DMS 273 (cell line): ENCODE measurements at regions not wholly inside any gene's neighbourhood (a gene's known extent, or its start where the extent isn't known, plus 50 kb on each side); places are given as distances from the start of the nearest gene placed in this dataset.

Experiments used
- DNase-seq: peaks from one replicate; lab custom pipeline; 2025; ENCODE audit not compliant: unreplicated experiment; lab: John Stamatoyannopoulos, UW

DNA sequence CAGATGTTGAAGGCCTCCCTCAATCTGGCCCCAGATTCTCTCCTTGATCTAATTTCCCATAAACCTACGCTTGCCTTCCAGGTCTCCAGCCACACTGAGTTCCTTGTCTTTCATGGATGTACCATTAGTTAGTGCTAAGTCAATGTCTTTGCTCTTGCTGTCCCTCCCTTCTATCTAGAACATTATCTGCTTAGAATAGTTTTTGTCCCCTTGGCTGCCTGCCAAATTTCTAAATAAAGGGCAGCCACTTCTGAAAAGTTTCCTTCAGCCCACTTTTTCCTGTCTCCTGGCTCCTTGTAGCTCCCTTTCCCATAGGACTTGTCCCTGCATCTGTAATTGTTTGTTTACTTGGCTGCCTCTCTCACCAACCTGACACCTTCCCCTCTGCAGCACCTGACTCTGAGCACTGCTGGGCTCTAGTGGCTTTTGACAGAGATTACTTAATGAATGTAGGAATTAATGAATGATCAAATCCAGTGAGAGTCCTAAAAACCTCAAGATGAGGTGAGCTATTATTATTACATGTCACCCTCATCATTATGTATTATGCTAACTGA, 58.3 kb downstream of the CXCL12 start:
- peak; percentile 65 for DNase-seq

DNA sequence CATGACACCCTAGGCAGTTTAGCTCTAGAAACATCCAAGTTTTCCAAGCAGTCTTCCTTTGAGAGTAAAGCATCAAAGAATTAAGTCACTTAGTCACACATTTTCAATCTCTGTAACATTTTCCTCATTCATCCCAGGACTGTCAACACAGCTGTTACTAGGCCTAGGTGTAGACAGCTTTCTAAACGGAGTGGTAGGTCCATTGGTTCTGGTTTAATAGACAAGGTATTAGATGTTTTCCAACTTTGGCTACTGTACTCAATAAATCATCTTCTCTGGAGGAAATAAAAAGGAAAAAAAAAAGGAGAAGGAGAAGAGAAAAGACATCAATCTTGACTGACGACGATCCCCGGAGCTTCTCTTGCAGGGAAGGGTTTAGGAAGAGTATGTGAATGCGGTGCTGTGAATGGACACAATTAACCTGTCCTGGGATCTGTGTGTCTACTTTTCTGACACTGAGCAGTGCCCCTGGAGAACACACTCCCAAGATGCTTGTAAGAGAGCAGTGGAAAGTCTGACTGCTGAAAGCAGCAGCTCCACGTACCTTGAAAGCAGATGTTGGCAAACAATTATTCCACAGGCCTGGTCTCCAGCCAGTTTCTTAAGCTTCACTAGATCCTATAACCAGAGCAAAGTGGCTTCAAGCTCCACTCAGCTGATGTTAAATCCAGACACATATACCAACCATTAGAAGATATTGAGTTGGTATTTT, 59.1 kb downstream of the CXCL12 start:
- peak; percentile 58 for DNase-seq

- no peak for DNase-seq
These were observed 59.7 kb downstream of the CXCL12 start for GRCh38 chr10:44325157-44325556.

GRCh38 chr10:44323838-44324237, 61.1 kb downstream of the CXCL12 start:
- DNase-seq, result no peak

- no peak for DNase-seq
These were observed 62.8 kb downstream of the CXCL12 start for GRCh38 chr10:44322137-44322536.

DNA sequence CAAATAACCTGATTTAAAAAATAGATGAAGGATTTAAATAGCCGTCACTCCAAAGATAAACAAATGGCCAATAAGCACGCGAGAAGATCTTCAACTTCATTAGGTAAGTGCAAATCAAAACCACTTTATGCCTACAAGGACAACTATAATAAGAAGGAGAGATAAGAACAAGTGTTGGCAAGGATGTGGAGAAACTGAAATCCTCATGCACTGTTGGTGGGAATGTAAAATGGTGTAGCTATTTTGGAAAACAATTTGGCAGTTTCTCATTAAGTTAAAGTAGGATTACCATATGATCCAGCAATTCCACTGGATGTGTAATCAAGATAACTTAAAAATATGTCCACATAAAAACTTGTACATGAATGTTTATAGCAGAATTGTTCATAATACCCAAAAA, 64.1 kb downstream of the CXCL12 start:
- DNase-seq, result no peak

- no peak for DNase-seq
These were observed 67.0 kb downstream of the CXCL12 start for GRCh38 chr10:44317856-44318255.

- no peak for DNase-seq
These were observed 68.0 kb downstream of the CXCL12 start for GRCh38 chr10:44316922-44317215.

GRCh38 chr10:44316187-44316921, 68.5 kb downstream of the CXCL12 start:
- no peak for DNase-seq

DNA sequence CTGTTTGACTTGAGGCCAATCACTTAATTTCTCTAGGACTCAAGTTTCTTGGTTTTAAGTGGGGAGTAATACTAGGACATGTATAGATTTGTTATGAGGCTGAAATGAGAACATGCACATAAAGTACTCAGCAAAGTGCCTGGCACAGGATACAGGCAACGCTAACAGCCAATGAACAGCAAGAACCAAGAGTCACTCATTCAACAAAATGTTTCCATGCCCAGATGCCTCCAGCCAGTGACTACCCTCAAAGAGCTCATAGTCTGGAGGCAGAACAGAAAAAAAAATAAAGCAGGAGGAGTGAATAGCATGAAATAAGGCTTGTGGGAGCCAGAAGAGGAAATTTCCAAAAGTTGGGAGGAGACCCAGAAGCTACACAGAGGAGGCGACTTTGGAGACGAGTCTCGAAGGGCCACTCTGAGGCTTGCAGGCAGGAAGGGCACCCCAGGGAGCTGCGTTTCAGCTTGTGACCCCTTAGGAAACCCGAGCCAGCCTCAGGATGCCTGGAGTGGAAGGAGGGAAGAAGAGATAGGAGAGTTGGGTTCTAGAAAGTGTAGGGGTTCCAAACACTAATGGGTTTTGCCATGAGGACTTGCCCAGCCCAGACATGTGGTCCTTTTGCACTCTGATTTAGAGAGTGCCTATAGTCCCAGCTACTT, 70.0 kb downstream of the CXCL12 start:
- no peak for DNase-seq

DNA sequence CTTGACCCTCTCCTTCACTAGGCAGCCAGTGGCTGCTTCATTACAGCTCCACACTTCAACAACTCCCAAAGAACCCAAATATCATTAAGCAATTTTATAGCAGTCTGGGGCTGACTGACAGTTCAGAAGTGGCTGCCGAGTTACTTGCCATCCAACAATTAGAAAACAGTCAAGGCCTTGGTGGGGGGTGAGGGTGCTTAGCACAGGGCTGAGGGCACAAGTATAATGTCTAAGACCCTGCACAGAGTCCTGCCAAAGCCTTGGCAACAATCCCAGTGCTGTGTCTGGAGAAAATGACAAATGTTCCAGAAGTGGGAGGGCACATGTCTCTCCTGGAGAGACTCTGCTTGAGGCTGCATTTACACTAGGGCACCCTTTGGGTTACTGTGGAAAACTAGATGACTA, 71.1 kb downstream of the CXCL12 start:
- DNase-seq, result no peak

DNA sequence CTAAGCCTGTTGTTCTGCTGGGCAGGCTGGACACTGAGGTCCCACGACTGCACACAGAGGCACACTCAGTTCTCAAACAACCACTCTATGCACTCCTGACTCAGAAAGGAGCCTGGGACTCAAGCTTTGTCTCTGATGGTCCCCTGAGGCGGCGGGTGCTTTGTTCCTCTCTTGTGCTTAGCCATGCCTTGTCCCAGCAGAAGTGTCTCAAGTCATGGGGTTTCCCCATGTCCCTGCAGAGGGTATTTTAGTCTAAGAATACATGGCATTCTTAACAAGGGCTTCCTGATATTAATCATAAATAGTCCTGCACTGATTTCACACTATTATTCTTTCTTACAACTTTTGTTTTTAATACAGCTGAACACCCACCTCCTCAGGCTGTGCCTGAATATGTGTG, 72.5 kb downstream of the CXCL12 start:
- DNase-seq, result no peak

DNA sequence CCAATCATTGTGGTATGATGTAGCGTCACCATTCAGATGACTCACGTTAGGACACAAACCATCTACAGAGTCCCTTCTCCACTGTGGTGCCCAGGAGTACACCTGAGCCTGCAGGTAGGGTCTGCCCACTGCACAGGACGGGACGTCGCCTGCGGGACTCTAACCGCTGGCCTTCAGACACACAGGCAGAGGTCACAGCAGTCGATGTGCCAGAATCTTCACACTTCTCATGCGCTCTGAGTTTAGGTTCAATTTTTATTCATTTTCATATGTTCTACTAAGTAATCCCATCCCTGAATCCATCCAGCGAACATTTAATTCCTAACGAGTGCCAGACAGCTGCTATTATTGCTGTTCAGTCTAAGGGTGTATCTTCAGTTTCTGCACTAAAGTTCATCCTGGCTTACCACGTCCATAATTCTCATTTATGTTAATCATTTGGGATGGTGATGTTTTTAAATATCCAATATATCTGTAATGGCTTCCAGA, 73.3 kb downstream of the CXCL12 start:
- no peak for DNase-seq

GRCh38 chr10:44310762-44311562, 73.9 kb downstream of the CXCL12 start:
- DNase-seq, result peak; percentile 88

DNA sequence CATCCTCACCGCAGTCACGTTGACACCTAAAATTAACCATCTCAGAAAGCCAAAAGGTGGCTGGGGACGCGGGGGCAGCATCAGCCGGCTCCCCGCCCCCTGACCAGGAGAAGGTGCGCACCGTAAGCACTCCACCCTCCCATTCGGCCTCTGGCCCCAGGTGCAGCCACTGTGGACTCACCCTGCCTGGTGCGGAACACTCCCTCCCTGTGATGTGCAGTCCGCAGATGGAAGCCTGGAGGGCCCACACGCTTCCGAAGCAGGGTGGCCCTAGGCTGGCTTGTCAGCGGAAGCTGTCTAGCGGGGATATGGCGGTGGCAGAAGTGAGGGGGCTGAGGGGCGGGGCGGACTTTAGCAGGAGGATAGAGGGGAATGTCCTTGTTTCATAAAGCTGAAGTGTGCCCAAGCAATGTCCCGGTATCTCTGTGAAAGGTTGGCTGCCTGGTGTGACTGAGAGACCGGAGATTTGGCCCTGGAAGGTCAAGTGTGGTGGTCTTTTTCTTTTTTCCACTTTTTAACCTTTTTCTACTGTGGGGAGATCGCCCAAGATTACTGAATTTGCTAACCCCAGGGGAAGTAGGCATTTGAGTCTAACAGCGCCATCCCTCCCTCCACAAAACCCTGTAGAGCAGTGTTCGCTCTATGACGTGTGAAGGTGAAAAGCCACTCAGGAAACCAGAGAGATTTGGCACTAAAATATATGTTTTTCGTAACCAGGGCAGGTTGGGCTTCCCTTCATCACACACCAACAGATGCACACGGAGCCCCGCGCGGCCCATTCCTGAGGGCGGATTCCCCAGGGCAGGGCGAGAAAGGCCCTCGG, 74.7 kb downstream of the CXCL12 start:
- no peak for DNase-seq

DNA sequence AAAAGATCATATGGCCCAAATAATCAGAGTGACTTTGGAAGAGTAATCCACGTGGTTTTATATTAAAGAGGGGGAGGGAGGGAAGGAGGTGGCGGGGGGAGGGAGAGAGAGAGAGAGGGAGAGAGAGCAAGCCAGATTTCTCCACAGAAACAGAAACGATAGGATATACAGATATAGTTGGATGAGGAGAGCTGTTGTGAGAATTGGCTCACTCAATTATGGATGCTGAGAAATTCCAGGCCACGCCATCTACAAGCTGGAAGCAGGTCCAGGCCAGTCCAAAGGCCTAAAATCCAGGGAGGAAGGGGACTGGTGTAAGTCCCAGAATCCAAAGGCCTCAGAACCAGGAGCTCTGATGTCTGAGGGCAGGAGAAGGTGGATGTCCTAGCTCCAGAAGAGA, 75.5 kb downstream of the CXCL12 start:
- no peak for DNase-seq

GRCh38 chr10:44308935-44309334, 76.0 kb downstream of the CXCL12 start:
- DNase-seq, result no peak

DNA sequence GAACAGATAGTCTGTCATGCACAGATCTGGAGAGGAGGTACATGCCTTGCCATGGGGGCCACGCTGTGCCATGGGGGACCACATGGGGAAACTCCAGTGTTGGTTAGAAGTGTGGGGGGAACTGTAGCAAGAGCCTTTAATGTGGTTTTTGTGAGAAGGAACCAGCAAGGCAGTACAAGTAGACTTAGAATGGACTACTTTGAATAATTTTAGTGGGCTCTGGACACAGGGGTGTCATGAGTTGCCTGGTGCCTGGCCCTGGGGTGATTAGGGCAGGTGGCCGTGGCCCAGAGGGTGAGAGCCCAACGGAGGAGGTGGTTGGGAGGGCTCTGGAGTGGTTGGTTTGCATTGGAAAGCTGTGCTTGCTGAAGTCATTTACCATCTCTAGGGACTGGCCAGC, 77.2 kb downstream of the CXCL12 start:
- no peak for DNase-seq

GRCh38 chr10:44306762-44307161, 78.1 kb downstream of the CXCL12 start:
- DNase-seq, result peak; percentile 58

GRCh38 chr10:44306147-44306710, 78.7 kb downstream of the CXCL12 start:
- no peak for DNase-seq
